PC-3 (cell line): ENCODE measurements at regions not wholly inside any gene's neighbourhood (a gene's known extent, or its start where the extent isn't known, plus 50 kb on each side); places are given as distances from the start of the nearest gene placed in this dataset.

Experiments used
- ATAC-seq: fragments of 200-7000 bp; cut with Tn5 transposase; 2 replicates; pipeline ENCODE4 v1.9.1; 2020; ENCODE audit warnings: mild to moderate bottlenecking, moderate library complexity
- BruUV-seq: library from RNA; stranded (reverse); fragments of 400-500 nt; replicated peaks from 2 replicates; lab custom pipeline; 2021; lab: Mats Ljungman, UMichigan
- CTCF ChIA-PET: fragments of 300-600 bp; sonication (Branson Sonifier 250); formaldehyde crosslinking; loops from one replicate; lab custom pipeline; 2022; ENCODE audit warnings: antibody characterized with exemption; lab: Charles Lee
- POLR2A ChIA-PET: fragments of 300-600 bp; sonication (Branson Sonifier 250); formaldehyde crosslinking; loops from one replicate; lab custom pipeline; 2022; ENCODE audit warnings: antibody characterized with exemption; ENCODE audit not compliant: unreplicated experiment; lab: Charles Lee
- DNase-seq: peaks from one replicate; pipeline ENCODE4 v3.0.0-alpha.2; 2015
- H2AFZ ChIP-seq: fragments of 300-600 bp; sonication (generic); 2 replicates; pipeline ENCODE4 v1.6.0; 2016; ENCODE audit warnings: antibody characterized with exemption, low read length
- H3F3A ChIP-seq: fragments of 300-600 bp; sonication (generic); one replicate; pipeline ENCODE4 v1.6.0; 2017; ENCODE audit warnings: antibody characterized with exemption, low read length, control low read depth, mild to moderate bottlenecking; ENCODE audit not compliant: unreplicated experiment
- H3K27ac ChIP-seq: fragments of 300-600 bp; sonication (generic); 2 replicates; pipeline ENCODE4 v1.5.1; 2016; ENCODE audit warnings: mild to moderate bottlenecking, low read length
- H3K27me3 ChIP-seq: fragments of 300-600 bp; sonication (generic); 2 replicates; pipeline ENCODE4 v1.6.1; 2016; ENCODE audit warnings: low read length, mixed read lengths
- H3K36me3 ChIP-seq: fragments of 300-600 bp; sonication (generic); 2 replicates; pipeline ENCODE4 v1.6.1; 2016; ENCODE audit warnings: low read depth, mixed run types, low read length, mixed read lengths
- H3K4me1 ChIP-seq: fragments of 300-600 bp; sonication (generic); 2 replicates; pipeline ENCODE4 v1.5.1; 2016; ENCODE audit warnings: low read length; ENCODE audit not compliant: insufficient read depth
- H3K4me2 ChIP-seq: fragments of 300-600 bp; sonication (generic); 2 replicates; pipeline ENCODE4 v1.6.0; 2016; ENCODE audit warnings: low read length
- H3K4me3 ChIP-seq: fragments of 300-600 bp; sonication (generic); 2 replicates; pipeline ENCODE4 v1.5.1; 2016; ENCODE audit warnings: mild to moderate bottlenecking, low read length, mixed read lengths
- H3K79me2 ChIP-seq: fragments of 300-600 bp; sonication (generic); 2 replicates; pipeline ENCODE4 v1.6.1; 2017; ENCODE audit warnings: low read length, mixed read lengths
- H3K9ac ChIP-seq: fragments of 300-600 bp; sonication (generic); 2 replicates; pipeline ENCODE4 v1.6.0; 2016; ENCODE audit warnings: mild to moderate bottlenecking, low read length
- H3K9me2 ChIP-seq: fragments of 300-600 bp; sonication (generic); replicated peaks from 2 replicates; pipeline ENCODE4 v1.6.1; 2016; ENCODE audit warnings: mixed run types, low read length, mixed read lengths
- H3K9me3 ChIP-seq: fragments of 300-600 bp; sonication (generic); 2 replicates; pipeline ENCODE4 v1.6.1; 2016; ENCODE audit warnings: low read length, mixed read lengths
- H4K20me1 ChIP-seq: fragments of 300-600 bp; sonication (generic); 2 replicates; pipeline ENCODE4 v1.6.1; 2016; ENCODE audit warnings: low read length, mixed read lengths
- EZH2 ChIP-seq: fragments of 300-600 bp; sonication (generic); IDR thresholded peaks from one replicate; pipeline ENCODE4 v1.6.1; 2017; ENCODE audit warnings: antibody characterized with exemption, mild to moderate bottlenecking, low read length; ENCODE audit not compliant: unreplicated experiment
- EZH2phosphoT487 ChIP-seq: fragments of 300-600 bp; sonication (generic); IDR thresholded peaks from 2 replicates; pipeline ENCODE4 v1.6.1; 2018; ENCODE audit warnings: mild to moderate bottlenecking, antibody characterized with exemption, low read length, borderline replicate concordance
- intact Hi-C: fragments of 100-400 bp; cut with micrococcal nuclease; formaldehyde crosslinking; loops from 2 replicates; pipeline ENCODE4 v1.9.0; 2023
- TF ChIP-seq, protein P1 (sequence below): fragments of 300-600 bp; sonication (generic); conservative IDR thresholded peaks from 2 replicates; pipeline ENCODE4 v1.5.1; 2017; ENCODE audit warnings: antibody characterized with exemption, low read depth, mild to moderate bottlenecking, low read length

DNA sequence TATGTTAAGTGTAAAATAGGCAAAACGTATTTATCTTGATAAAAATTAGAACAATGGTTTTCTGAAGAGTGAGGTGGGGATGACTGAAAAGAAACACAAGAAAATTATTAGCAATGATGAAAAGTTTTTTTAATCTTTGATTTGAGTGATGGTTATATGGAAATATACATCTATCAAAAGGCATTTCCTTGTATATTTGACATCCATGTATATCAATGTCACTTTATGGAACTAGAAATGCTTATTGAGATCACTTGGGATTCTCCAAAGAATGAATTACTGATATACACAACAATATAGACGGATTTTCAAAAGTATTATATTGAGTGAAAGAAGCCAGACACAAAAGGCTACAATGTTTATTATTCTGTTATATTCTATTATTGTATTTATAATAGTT lies 1042.0 kb upstream of the POT1 start:
- CTCF ChIA-PET: no interaction called here
- H3K9ac ChIP-seq: no peak overlapping the region
- no peak for ATAC-seq
- H3F3A ChIP-seq: no peaks in the 10 kb centered on the region
- no peaks in the 10 kb centered on the region for H3K4me1 ChIP-seq
- BruUV-seq: no TSS peak
- H3K27me3 ChIP-seq: no peaks in the 10 kb centered on the region
- TF ChIP-seq EZH2phosphoT487 (no peak), EZH2 (no peak)
- TF ChIP-seq, protein P1, sequence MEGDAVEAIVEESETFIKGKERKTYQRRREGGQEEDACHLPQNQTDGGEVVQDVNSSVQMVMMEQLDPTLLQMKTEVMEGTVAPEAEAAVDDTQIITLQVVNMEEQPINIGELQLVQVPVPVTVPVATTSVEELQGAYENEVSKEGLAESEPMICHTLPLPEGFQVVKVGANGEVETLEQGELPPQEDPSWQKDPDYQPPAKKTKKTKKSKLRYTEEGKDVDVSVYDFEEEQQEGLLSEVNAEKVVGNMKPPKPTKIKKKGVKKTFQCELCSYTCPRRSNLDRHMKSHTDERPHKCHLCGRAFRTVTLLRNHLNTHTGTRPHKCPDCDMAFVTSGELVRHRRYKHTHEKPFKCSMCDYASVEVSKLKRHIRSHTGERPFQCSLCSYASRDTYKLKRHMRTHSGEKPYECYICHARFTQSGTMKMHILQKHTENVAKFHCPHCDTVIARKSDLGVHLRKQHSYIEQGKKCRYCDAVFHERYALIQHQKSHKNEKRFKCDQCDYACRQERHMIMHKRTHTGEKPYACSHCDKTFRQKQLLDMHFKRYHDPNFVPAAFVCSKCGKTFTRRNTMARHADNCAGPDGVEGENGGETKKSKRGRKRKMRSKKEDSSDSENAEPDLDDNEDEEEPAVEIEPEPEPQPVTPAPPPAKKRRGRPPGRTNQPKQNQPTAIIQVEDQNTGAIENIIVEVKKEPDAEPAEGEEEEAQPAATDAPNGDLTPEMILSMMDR: no peak
- H3K36me3 ChIP-seq: no peaks in the 10 kb centered on the region
- intact Hi-C loops: loop anchor here (2.0 kb wide), 1 partner anchor 401 kb away; no protein-coding TSS in a partner anchor
- H3K4me2 ChIP-seq: no peak overlapping the region
- no peaks in the 10 kb centered on the region for H3K9me3 ChIP-seq
- POLR2A ChIA-PET: no interaction called here
- H3K79me2 ChIP-seq: no peaks in the 10 kb centered on the region
- DNase-seq: no peak
- H4K20me1 ChIP-seq: no peaks in the 10 kb centered on the region
- no peak overlapping the region for H3K27ac ChIP-seq
- no peaks in the 10 kb centered on the region for H3K9me2 ChIP-seq
- no peak overlapping the region for H2AFZ ChIP-seq
- H3K4me3 ChIP-seq: no peak overlapping the region

DNA sequence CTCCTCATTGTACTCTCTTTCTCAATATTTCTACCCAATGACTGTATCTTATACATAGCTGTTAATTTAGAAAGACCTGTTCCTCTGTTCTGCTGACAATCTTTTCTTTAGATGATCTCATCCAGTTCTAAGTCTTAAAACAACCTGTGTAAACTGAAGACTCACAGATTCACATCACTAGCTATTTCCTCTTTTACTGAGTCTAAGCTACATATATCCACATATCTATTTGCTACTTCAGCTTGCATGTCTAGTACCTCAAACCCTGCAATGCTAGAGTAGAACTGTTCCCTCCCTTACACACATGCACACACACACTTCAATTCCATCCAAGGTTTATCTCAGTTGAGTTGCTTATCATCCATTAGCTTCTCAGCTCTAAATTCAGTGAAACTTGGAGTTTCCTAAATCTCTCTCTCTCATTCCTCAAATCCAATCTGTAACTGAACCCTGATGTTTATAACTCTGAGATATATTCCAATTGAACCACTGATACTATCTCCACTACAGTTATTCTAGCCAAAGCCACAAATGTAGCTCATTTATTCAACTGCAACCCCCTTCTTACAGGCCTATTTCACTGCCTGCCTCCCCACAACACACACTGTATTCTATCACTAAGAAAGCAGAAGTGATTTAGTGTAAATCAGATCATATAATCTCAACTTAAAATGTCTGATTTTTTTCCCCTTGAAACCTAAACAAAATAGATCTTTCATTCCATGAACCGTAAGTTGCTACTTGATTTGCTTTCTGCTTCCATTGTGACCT lies 1036.8 kb upstream of the POT1 start:
- Histone ChIP-seq H4K20me1 (no peaks in the 10 kb centered on the region), H3K36me3 (no peaks in the 10 kb centered on the region), H3K27me3 (no peaks in the 10 kb centered on the region), H3K9ac (no peak overlapping the region), H3F3A (no peaks in the 10 kb centered on the region), H3K4me2 (no peak overlapping the region), H2AFZ (no peak overlapping the region), H3K9me2 (no peaks in the 10 kb centered on the region), H3K79me2 (no peaks in the 10 kb centered on the region), H3K4me3 (no peak overlapping the region), H3K4me1 (no peaks in the 10 kb centered on the region), H3K27ac (no peak overlapping the region), H3K9me3 (no peaks in the 10 kb centered on the region)
- ChIA-PET POLR2A (no interaction called here), CTCF (no interaction called here)
- TF ChIP-seq, protein P1: no peak
- no peak for TF ChIP-seq EZH2
- TF ChIP-seq EZH2phosphoT487: no peak
- ATAC-seq: no peak; the same call in 1 of the 2 replicates
- intact Hi-C loops: no loop called here
- DNase-seq: no peak
- no TSS peak for BruUV-seq

DNA sequence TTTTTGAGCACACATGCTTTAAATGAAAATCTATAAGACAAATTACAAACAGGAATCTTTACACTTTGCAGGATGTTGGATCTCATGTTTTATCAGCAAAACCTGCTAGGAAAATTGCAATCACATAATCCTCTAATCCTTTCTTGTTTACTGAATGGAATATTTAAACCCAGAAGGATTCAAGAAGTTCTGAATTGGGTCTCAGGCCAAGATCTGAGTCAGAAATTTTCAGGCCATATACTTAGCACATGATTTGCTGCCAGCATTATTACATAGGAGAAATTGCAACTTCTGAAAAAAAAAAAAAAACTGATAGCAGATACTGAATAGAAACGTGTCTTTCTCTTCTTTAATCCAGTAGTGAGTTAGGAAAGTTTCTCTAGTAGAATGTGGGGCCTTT lies 1005.3 kb upstream of the POT1 start:
- no peak overlapping the region for H3K9ac ChIP-seq
- no peaks in the 10 kb centered on the region for H3K36me3 ChIP-seq
- H3K9me3 ChIP-seq: peaks cover 4% of the 10 kb centered on the region; the same call in 1 of the 2 replicates
- H3K27me3 ChIP-seq: no peaks in the 10 kb centered on the region
- H3K79me2 ChIP-seq: no peaks in the 10 kb centered on the region
- ATAC-seq (no peak), DNase-seq (no peak)
- POLR2A ChIA-PET: no interaction called here
- CTCF ChIA-PET: no interaction called here
- no peak overlapping the region for H2AFZ ChIP-seq
- H3K9me2 ChIP-seq: no peaks in the 10 kb centered on the region
- TF ChIP-seq, protein P1: no peak
- no peak for TF ChIP-seq EZH2
- H4K20me1 ChIP-seq: no peaks in the 10 kb centered on the region
- no peak overlapping the region for H3K4me2 ChIP-seq
- no peak overlapping the region for H3K4me3 ChIP-seq
- no peak overlapping the region for H3K27ac ChIP-seq
- BruUV-seq: no TSS peak
- intact Hi-C loops: no loop called here
- no peaks in the 10 kb centered on the region for H3K4me1 ChIP-seq
- H3F3A ChIP-seq: no peaks in the 10 kb centered on the region
